22Rv1 (cell line): ENCODE measurements at regions not wholly inside any gene's neighbourhood (a gene's known extent, or its start where the extent isn't known, plus 50 kb on each side); places are given as distances from the start of the nearest gene placed in this dataset.

Experiments
- H3K27ac ChIP-seq: fragments of 450-650 bp; 2 replicates; pipeline ENCODE4 v1.5.1; 2017
- ZFX ChIP-seq: fragments of 450-650 bp; IDR thresholded peaks from 2 replicates; pipeline ENCODE4 v1.6.1; 2017; ENCODE audit warnings: antibody characterized with exemption, borderline replicate concordance
- TF ChIP-seq, protein P1 (sequence below): fragments of 450-650 bp; IDR thresholded peaks from 2 replicates; pipeline ENCODE4 v1.5.1; 2017; ENCODE audit warnings: mild to moderate bottlenecking

DNA sequence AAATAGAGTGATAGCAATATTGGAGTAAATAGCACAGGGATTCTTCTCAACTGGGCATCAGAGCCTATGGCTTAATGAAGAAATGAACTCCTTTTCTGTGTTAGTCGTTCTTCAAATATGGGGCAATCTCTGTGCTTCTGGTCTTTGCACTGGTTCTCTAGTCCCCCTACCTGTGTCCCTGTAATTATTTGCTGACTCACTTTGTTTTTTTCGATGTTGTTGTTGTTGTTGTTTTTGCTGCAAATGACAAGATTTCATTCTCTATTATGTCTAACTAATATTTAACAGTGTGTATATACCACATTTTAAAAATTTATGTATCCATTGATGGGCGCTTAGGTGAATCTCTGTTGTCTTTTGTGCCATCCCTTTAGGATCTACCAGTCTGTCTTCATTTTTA is 2137.8 kb upstream of the TENM3 start:
- H3K27ac ChIP-seq: no peak overlapping the region
- TF ChIP-seq, protein P1, sequence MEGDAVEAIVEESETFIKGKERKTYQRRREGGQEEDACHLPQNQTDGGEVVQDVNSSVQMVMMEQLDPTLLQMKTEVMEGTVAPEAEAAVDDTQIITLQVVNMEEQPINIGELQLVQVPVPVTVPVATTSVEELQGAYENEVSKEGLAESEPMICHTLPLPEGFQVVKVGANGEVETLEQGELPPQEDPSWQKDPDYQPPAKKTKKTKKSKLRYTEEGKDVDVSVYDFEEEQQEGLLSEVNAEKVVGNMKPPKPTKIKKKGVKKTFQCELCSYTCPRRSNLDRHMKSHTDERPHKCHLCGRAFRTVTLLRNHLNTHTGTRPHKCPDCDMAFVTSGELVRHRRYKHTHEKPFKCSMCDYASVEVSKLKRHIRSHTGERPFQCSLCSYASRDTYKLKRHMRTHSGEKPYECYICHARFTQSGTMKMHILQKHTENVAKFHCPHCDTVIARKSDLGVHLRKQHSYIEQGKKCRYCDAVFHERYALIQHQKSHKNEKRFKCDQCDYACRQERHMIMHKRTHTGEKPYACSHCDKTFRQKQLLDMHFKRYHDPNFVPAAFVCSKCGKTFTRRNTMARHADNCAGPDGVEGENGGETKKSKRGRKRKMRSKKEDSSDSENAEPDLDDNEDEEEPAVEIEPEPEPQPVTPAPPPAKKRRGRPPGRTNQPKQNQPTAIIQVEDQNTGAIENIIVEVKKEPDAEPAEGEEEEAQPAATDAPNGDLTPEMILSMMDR: no peak
- no peak for TF ChIP-seq ZFX

DNA sequence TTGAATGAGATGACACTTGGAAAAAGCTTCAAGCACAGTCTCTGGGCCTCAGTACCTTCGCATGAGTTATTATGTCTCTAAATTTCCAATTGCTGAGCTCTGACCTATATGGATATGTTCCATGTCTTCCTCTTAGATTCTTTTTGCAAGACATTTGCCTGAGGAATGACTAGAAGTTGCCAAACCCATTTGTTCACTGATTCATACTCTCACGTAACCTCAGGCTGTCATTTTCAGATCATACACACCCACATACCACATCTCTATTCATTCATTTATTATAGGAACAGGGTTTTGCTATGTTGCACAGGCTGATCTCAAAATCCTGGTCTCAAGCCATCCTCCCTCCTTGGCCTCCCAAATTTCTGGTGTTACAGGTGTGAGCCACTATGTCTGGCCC is 2137.1 kb upstream of the TENM3 start:
- no peak overlapping the region for H3K27ac ChIP-seq
- TF ChIP-seq, protein P1: no peak
- no peak for TF ChIP-seq ZFX

DNA sequence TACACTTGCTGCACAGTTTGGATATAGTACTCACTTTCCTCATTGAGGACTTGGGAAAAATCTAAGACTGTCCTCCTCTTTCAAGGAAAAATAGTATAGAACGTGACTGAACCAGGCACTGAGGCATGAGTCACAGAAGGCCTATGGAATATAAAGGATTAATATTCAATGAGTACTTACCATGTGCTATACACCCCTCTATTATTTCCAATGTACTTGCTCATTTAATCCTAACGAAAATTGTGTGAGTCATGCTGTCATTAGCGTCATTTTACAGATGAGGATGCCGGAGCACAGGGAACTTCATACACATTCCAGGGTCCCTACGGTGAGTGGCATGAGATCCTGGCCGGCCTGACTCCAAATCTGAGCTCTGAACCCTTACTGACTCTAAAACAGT is 2136.2 kb upstream of the TENM3 start:
- TF ChIP-seq, protein P1: no peak
- no peak for TF ChIP-seq ZFX
- H3K27ac ChIP-seq: no peak overlapping the region

DNA sequence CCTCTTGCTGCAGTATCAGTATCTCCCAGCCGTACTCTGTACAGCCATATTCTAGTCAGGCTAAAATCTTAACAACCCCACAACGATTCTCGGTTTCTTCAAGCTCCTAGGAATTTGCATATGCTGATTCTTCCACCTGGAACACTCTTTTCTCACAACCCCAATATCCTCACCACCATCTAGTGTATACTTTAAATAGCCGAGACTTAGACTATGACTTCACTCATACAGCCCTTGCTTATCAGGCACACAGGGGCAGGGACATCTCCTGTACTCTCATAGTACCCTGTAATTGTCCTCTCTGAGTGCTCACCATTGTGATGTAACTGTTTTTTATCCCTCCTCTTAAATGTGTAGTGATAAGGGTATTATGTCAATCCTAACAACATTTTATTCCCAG is 2126.4 kb upstream of the TENM3 start:
- TF ChIP-seq, protein P1: no peak
- TF ChIP-seq ZFX: no peak

DNA sequence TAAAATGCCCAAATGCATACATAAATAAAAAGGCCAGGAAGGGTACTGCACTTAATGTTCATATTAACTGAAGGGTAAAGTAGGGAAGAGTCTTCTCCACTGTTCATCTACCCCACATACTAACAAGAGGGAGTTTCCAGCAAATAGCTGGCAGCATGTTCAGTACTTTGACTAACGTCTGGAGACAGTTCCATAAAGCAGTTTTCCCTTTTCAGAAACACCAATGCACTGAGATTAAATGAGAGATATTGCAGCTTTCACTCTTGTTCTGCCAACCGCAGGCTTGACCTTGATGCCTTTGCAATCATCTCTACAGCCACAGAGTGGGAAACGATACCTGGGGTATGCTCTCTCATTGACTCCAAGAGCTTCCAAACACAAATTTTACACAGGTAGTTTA is 2123.1 kb upstream of the TENM3 start:
- TF ChIP-seq, protein P1: no peak
- no peak for TF ChIP-seq ZFX
- H3K27ac ChIP-seq: no peak overlapping the region

More for the DNA sequence above, 2126.4 kb upstream of the TENM3 start:
- H3K27ac ChIP-seq: no peak overlapping the region

DNA sequence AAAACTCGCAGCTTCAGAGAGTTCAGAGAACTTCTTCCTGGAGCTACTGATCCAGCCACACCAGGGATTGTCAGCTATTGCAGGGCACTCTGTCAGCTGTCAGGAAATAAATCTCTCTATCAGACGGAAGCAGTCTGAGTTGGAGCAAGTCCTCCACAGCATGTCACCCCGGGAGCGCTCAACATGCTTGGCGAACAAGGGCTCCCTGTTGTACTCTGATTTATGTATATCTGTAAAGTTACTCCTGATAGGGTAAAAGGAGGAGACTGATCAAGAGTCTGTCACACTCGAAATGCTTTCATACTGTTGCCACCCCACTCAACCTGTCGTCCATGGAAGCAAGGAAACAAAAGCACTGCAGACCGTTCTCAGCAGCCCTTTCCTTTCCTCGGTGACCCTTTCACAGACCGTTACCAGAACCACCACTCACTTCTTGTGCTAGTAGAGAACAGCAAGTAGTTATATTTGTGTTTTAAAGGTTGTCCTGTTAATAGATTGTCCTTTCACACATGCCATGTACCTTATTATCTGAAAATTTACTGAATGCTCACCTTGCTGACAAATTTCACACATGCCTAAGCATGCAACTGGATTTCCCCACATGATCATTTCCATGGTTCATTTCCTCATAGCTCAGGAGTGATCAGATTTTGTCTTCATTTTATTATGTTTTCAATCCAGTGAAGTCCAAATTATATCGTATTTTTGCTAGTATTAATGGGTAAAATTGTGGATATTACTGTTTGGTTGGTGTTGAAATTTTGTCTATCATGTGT is 2108.9 kb upstream of the TENM3 start:
- no peak overlapping the region for H3K27ac ChIP-seq

DNA sequence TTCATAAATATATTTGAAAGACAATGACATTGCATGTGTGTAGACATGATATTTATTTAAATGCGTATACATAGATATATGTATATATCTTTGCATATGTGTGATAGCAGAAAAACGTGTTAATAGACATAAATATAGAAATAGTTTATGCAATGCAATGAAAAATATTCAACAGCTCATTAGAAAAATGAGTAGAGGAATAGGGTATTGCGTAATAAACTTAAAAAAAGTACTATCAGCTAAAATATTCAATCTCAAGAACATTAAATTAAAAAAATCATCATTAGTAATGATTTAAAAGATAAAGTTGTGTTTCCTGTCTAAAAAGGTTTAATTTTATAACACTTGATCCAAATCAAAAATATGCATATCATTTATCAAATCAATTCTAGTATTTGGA is 2101.5 kb upstream of the TENM3 start:
- TF ChIP-seq, protein P1: no peak
- TF ChIP-seq ZFX: no peak

More for the DNA sequence above, 2108.9 kb upstream of the TENM3 start:
- TF ChIP-seq, protein P1: no peak
- no peak for TF ChIP-seq ZFX

More for the DNA sequence above, 2101.5 kb upstream of the TENM3 start:
- H3K27ac ChIP-seq: no peak overlapping the region
